ENCODE measurements at regions not wholly inside any gene's neighbourhood (a gene's known extent, or its start where the extent isn't known, plus 50 kb on each side); places are given as distances from the start of the nearest gene placed in this dataset.

DNA sequence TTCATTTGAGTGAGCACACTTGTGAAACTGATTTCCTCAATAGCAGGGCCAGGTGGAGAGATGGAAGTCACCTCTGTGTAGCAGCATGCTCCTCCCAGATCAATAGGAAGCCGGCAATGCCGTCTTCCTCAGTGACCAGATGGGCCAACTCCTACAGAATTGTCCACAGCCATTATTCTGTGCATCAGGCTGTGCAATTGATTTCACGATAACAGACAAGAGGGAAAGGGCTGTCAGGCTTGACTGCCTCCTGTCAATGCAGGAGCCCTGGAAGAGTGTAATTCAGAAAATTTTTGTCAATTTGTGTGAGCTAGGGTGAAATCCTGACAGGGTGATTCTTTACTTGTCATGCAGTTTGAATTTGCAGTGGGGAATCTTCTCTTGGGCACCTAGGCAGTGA lies 838.4 kb upstream of the NUDT12 start:
- no peak for DNase-seq (ENCODE audit: low spot score)
- BruUV-seq (replicated peaks), result no TSS peak
- no peak for TF ChIP-seq EZH2 (IDR thresholded peaks at IDR 0.05; ENCODE audit: borderline replicate concordance, low read depth, low read length, poor library complexity, severe bottlenecking)
- Histone ChIP-seq H3K27ac (ENCODE audit: low read depth, low read length, poor library complexity, severe bottlenecking) (no peak overlapping the region), H3K9me3 (ENCODE audit: low read depth, low read length, poor library complexity, severe bottlenecking) (no peaks in the 10 kb centered on the region), H3K36me3 (ENCODE audit: insufficient read depth, low read length, poor library complexity, severe bottlenecking) (no peaks in the 10 kb centered on the region), H3K27me3 (replicated peaks; ENCODE audit: insufficient read depth, low read depth, low read length, poor library complexity) (no peaks in the 10 kb centered on the region), H3K4me3 (ENCODE audit: low read depth, low read length, poor library complexity, severe bottlenecking) (no peak overlapping the region), H3K4me1 (ENCODE audit: insufficient read depth, low read length, poor library complexity, severe bottlenecking) (no peaks in the 10 kb centered on the region)
- intact Hi-C loops (cut with micrococcal nuclease; ENCODE audit: unreplicated experiment), result no loop called here
- ChIA-PET POLR2A (ENCODE audit: low non-redundant PET) (no interaction called here), CTCF (no interaction called here)

- no peak overlapping the region for H3K4me3 ChIP-seq (ENCODE audit: low read depth, low read length, poor library complexity, severe bottlenecking)
- TF ChIP-seq, protein P1, sequence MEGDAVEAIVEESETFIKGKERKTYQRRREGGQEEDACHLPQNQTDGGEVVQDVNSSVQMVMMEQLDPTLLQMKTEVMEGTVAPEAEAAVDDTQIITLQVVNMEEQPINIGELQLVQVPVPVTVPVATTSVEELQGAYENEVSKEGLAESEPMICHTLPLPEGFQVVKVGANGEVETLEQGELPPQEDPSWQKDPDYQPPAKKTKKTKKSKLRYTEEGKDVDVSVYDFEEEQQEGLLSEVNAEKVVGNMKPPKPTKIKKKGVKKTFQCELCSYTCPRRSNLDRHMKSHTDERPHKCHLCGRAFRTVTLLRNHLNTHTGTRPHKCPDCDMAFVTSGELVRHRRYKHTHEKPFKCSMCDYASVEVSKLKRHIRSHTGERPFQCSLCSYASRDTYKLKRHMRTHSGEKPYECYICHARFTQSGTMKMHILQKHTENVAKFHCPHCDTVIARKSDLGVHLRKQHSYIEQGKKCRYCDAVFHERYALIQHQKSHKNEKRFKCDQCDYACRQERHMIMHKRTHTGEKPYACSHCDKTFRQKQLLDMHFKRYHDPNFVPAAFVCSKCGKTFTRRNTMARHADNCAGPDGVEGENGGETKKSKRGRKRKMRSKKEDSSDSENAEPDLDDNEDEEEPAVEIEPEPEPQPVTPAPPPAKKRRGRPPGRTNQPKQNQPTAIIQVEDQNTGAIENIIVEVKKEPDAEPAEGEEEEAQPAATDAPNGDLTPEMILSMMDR (conservative IDR thresholded peaks at IDR 0.05; ENCODE audit: low read depth, low read length), result no peak
- no peak for TF ChIP-seq EZH2 (IDR thresholded peaks at IDR 0.05; ENCODE audit: borderline replicate concordance, low read depth, low read length, poor library complexity, severe bottlenecking)
- H3K27me3 ChIP-seq (replicated peaks; ENCODE audit: insufficient read depth, low read depth, low read length, poor library complexity), result no peaks in the 10 kb centered on the region
- H3K27ac ChIP-seq (ENCODE audit: low read depth, low read length, poor library complexity, severe bottlenecking), result no peak overlapping the region
- CTCF ChIA-PET, result no interaction called here
- POLR2A ChIA-PET (ENCODE audit: low non-redundant PET), result no interaction called here
- H3K9me3 ChIP-seq (ENCODE audit: low read depth, low read length, poor library complexity, severe bottlenecking), result no peaks in the 10 kb centered on the region
- no peaks in the 10 kb centered on the region for H3K36me3 ChIP-seq (ENCODE audit: insufficient read depth, low read length, poor library complexity, severe bottlenecking)
- intact Hi-C loops (cut with micrococcal nuclease; ENCODE audit: unreplicated experiment), result no loop called here
- no peaks in the 10 kb centered on the region for H3K4me1 ChIP-seq (ENCODE audit: insufficient read depth, low read length, poor library complexity, severe bottlenecking)
- BruUV-seq (replicated peaks), result no TSS peak
- DNase-seq (ENCODE audit: low spot score), result no peak
These were observed 823.3 kb upstream of the NUDT12 start for GRCh38 chr5:104385906-104386305.

DNA sequence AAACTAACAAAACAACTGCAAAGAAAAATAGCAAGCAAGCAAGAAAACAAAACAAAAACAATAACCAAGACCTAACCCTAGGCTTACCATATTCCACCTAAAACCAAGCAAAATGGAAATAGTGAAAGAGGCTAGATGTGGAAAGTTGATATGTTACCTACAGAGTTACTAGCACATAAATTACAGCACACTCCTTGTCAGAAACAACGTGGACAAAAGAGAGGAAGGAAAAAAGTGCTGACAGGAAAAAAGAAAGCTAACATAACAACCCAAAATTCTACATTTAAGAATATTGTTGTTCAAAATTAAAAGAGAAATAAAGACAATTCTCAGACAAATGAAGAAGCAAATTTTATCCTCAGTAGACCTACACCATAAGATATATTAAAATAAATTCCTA lies 812.8 kb upstream of the NUDT12 start:
- intact Hi-C loops (cut with micrococcal nuclease; ENCODE audit: unreplicated experiment), result no loop called here
- H3K27ac ChIP-seq (ENCODE audit: low read depth, low read length, poor library complexity, severe bottlenecking), result no peak overlapping the region
- no peak for DNase-seq (ENCODE audit: low spot score)
- peaks cover 11% of the 10 kb centered on the region for H3K4me1 ChIP-seq (ENCODE audit: insufficient read depth, low read length, poor library complexity, severe bottlenecking)
- TF ChIP-seq EZH2 (IDR thresholded peaks at IDR 0.05; ENCODE audit: borderline replicate concordance, low read depth, low read length, poor library complexity, severe bottlenecking), result no peak
- TF ChIP-seq, protein P1 (conservative IDR thresholded peaks at IDR 0.05; ENCODE audit: low read depth, low read length), result no peak
- CTCF ChIA-PET, result no interaction called here
- no peaks in the 10 kb centered on the region for H3K9me3 ChIP-seq (ENCODE audit: low read depth, low read length, poor library complexity, severe bottlenecking)
- no TSS peak for BruUV-seq (replicated peaks)
- POLR2A ChIA-PET (ENCODE audit: low non-redundant PET), result no interaction called here
- H3K4me3 ChIP-seq (ENCODE audit: low read depth, low read length, poor library complexity, severe bottlenecking), result no peak overlapping the region
- H3K27me3 ChIP-seq (replicated peaks; ENCODE audit: insufficient read depth, low read depth, low read length, poor library complexity), result no peaks in the 10 kb centered on the region
- H3K36me3 ChIP-seq (ENCODE audit: insufficient read depth, low read length, poor library complexity, severe bottlenecking), result no peaks in the 10 kb centered on the region

DNA sequence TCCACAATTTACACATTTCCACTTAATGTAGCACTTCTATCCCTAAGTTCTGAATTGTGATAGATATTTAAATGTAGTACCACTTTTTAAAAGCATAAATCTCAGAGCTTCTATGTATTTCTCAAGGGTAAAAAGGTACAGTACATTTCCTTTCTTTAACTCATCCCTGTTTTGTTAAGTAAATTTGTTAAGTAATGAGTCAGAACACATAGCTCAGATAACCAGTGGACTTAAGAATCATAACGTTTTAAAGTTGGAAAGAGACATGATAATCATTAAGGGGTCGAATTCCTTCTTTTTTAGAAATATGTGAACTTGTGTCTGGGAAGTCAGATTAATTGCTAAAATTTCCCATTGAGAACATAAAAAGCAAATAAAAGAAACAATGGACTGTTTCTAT lies 810.2 kb upstream of the NUDT12 start:
- no TSS peak for BruUV-seq (replicated peaks)
- TF ChIP-seq, protein P1 (conservative IDR thresholded peaks at IDR 0.05; ENCODE audit: low read depth, low read length), result no peak
- no peak for TF ChIP-seq EZH2 (IDR thresholded peaks at IDR 0.05; ENCODE audit: borderline replicate concordance, low read depth, low read length, poor library complexity, severe bottlenecking)
- Histone ChIP-seq H3K27ac (ENCODE audit: low read depth, low read length, poor library complexity, severe bottlenecking) (no peak overlapping the region), H3K36me3 (ENCODE audit: insufficient read depth, low read length, poor library complexity, severe bottlenecking) (no peaks in the 10 kb centered on the region), H3K4me3 (ENCODE audit: low read depth, low read length, poor library complexity, severe bottlenecking) (no peak overlapping the region), H3K27me3 (replicated peaks; ENCODE audit: insufficient read depth, low read depth, low read length, poor library complexity) (no peaks in the 10 kb centered on the region), H3K4me1 (ENCODE audit: insufficient read depth, low read length, poor library complexity, severe bottlenecking) (peaks cover 11% of the 10 kb centered on the region), H3K9me3 (ENCODE audit: low read depth, low read length, poor library complexity, severe bottlenecking) (peaks cover 5% of the 10 kb centered on the region)
- DNase-seq (ENCODE audit: low spot score), result no peak
- POLR2A ChIA-PET (ENCODE audit: low non-redundant PET), result no interaction called here
- intact Hi-C loops (cut with micrococcal nuclease; ENCODE audit: unreplicated experiment), result no loop called here
- CTCF ChIA-PET, result no interaction called here

Data from A673 (cell line).